ENCODE measurements at regions not wholly inside any gene's neighbourhood (a gene's known extent, or its start where the extent isn't known, plus 50 kb on each side); places are given as distances from the start of the nearest gene placed in this dataset.
"Not testable (repeated sequence)": the region's sequence is repeated elsewhere in the genome, so short reads cannot be mapped to it uniquely, and the experiment has no call there.

- no peak for DNase-seq (ENCODE audit: low spot score)
Observed at GRCh38 chr9:117775591-117775990, 71.4 kb downstream of the TLR4 start.

- DNase-seq (ENCODE audit: low spot score): no peak
Observed at GRCh38 chr9:117777823-117778222, 73.6 kb downstream of the TLR4 start.

- no peak for DNase-seq (ENCODE audit: low spot score)
Observed at GRCh38 chr9:117779760-117780159, 75.6 kb downstream of the TLR4 start.

- DNase-seq (ENCODE audit: low spot score): peak; percentile 81
Observed at GRCh38 chr9:117782931-117783788, 79.0 kb downstream of the TLR4 start.

- no peak for DNase-seq (ENCODE audit: low spot score)
Observed at GRCh38 chr9:117783828-117784227, 79.6 kb downstream of the TLR4 start.

GRCh38 chr9:117784996-117785395 lies 80.8 kb downstream of the TLR4 start:
- no peak for DNase-seq (ENCODE audit: low spot score)

- no peak for DNase-seq (ENCODE audit: low spot score)
Observed at GRCh38 chr9:117787746-117788145, 83.5 kb downstream of the TLR4 start.

GRCh38 chr9:117795271-117795670 lies 91.1 kb downstream of the TLR4 start:
- no peak for DNase-seq (ENCODE audit: low spot score)

GRCh38 chr9:117796681-117797080 lies 92.5 kb downstream of the TLR4 start:
- peak; percentile 68 for DNase-seq (ENCODE audit: low spot score)

GRCh38 chr9:117800389-117800788 lies 96.2 kb downstream of the TLR4 start:
- no peak for DNase-seq (ENCODE audit: low spot score)

GRCh38 chr9:117809751-117810150 lies 105.5 kb downstream of the TLR4 start:
- no peak for DNase-seq (ENCODE audit: low spot score)

GRCh38 chr9:117815315-117815714 lies 111.1 kb downstream of the TLR4 start:
- DNase-seq (ENCODE audit: low spot score): no peak

- no peak for DNase-seq (ENCODE audit: low spot score)
Observed at GRCh38 chr9:117815948-117816347, 111.7 kb downstream of the TLR4 start.

- DNase-seq (ENCODE audit: low spot score): no peak
Observed at GRCh38 chr9:117821954-117822353, 117.8 kb downstream of the TLR4 start.

GRCh38 chr9:117823576-117823975 lies 119.4 kb downstream of the TLR4 start:
- DNase-seq (ENCODE audit: low spot score): no peak

GRCh38 chr9:117825609-117826347 lies 121.6 kb downstream of the TLR4 start:
- no peak for DNase-seq (ENCODE audit: low spot score)

GRCh38 chr9:117826837-117827236 lies 122.6 kb downstream of the TLR4 start:
- DNase-seq (ENCODE audit: low spot score): no peak

GRCh38 chr9:117827456-117827855 lies 123.3 kb downstream of the TLR4 start:
- no peak for DNase-seq (ENCODE audit: low spot score)

GRCh38 chr9:117828466-117828865 lies 124.3 kb downstream of the TLR4 start:
- no peak for DNase-seq (ENCODE audit: low spot score)

- DNase-seq (ENCODE audit: low spot score): no peak
Observed at GRCh38 chr9:117835798-117836197, 131.6 kb downstream of the TLR4 start.

- no peak for DNase-seq (ENCODE audit: low spot score)
Observed at GRCh38 chr9:117839862-117840261, 135.7 kb downstream of the TLR4 start.

- not testable (repeated sequence) for DNase-seq (ENCODE audit: low spot score)
Observed at GRCh38 chr9:117851836-117852461, 147.7 kb downstream of the TLR4 start.

- no peak for DNase-seq (ENCODE audit: low spot score)
Observed at GRCh38 chr9:117858561-117858960, 154.4 kb downstream of the TLR4 start.
